H1 (cell line): ENCODE measurements at regions not wholly inside any gene's neighbourhood (a gene's known extent, or its start where the extent isn't known, plus 50 kb on each side); places are given as distances from the start of the nearest gene placed in this dataset.

Source experiments
- CHD2 ChIP-seq: IDR thresholded peaks from 2 replicates; pipeline ENCODE4 v1.6.1; 2012; ENCODE audit warnings: low read length, improper control_type of control experiment
- EZH2 ChIP-seq: fragments of 200-600 bp; sonication (generic); IDR thresholded peaks from 2 replicates; pipeline ENCODE4 v1.7.1; 2012; ENCODE audit warnings: low read depth, mild to moderate bottlenecking, moderate library complexity, low read length, inconsistent platforms; ENCODE audit not compliant: severe bottlenecking
- HDAC2 ChIP-seq, 2 experiments: fragments of 300-600 bp in 1 of 2; sonication (generic) in 1 of 2; IDR thresholded peaks; 2 replicates each; pipeline ENCODE4 v1.6.1; 2011 to 2012; ENCODE audit warnings: low read depth in 2 of 2, low read length in 2 of 2, mild to moderate bottlenecking in 2 of 2, moderate library complexity in 2 of 2, borderline replicate concordance in 1 of 2, inconsistent platforms in 1 of 2
- KDM1A ChIP-seq: fragments of 200-600, 300-600 bp; sonication (generic); IDR thresholded peaks from 2 replicates; pipeline ENCODE4 v1.7.1; 2016; ENCODE audit warnings: mild to moderate bottlenecking, low read length, borderline replicate concordance
- POLR2A ChIP-seq, 2 experiments: IDR thresholded peaks; 1 replicate in 1 of 2; 2 replicates in 1 of 2; pipeline ENCODE4 v1.6.1; 2011; ENCODE audit warnings: low read depth in 2 of 2, low read length in 2 of 2, mild to moderate bottlenecking in 2 of 2; ENCODE audit errors: control extremely low read depth in 1 of 2
- TCF12 ChIP-seq: IDR thresholded peaks from 2 replicates; pipeline ENCODE4 v1.6.1; 2011; ENCODE audit warnings: low read depth, mild to moderate bottlenecking, low read length
- TF ChIP-seq, protein P1 (sequence below), 3 experiments: IDR thresholded peaks; 1 replicate in 2 of 3; 2 replicates in 1 of 3; pipeline versions ENCODE4 v1.5.1 to v1.6.1; 2011; ENCODE audit warnings: low read length in 3 of 3, mild to moderate bottlenecking in 3 of 3, inconsistent platforms in 2 of 3, low read depth in 1 of 3, moderate library complexity in 1 of 3; ENCODE audit not compliant: insufficient read depth in 1 of 3; ENCODE audit errors: control extremely low read depth in 1 of 3

DNA sequence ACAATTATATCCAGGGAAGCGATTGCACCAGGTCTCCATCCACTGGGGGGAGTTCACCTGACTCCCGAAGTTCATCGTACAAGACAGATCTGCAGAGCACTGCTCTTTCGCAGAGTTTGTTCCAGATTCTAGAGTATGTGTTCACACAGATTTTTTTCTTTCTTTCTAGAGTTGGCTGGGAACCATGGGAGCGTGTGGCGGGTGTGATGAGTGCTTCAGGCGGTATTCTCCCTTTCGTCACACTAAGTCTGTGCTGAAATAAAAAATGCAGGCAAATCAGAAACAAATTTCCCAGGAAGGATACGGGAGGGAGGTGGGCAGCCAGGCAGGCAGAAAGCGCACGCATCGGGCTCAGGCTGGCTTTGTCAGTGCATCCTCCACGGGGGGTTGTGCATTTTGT lies 129.8 kb upstream of the SOX11 start:
- TF ChIP-seq HDAC2 (IDR thresholded peaks at IDR 0.05; ENCODE audit: borderline replicate concordance in 1 of 2, low read depth in 2 of 2, low read length in 2 of 2) = no peak
- TF ChIP-seq, protein P1, sequence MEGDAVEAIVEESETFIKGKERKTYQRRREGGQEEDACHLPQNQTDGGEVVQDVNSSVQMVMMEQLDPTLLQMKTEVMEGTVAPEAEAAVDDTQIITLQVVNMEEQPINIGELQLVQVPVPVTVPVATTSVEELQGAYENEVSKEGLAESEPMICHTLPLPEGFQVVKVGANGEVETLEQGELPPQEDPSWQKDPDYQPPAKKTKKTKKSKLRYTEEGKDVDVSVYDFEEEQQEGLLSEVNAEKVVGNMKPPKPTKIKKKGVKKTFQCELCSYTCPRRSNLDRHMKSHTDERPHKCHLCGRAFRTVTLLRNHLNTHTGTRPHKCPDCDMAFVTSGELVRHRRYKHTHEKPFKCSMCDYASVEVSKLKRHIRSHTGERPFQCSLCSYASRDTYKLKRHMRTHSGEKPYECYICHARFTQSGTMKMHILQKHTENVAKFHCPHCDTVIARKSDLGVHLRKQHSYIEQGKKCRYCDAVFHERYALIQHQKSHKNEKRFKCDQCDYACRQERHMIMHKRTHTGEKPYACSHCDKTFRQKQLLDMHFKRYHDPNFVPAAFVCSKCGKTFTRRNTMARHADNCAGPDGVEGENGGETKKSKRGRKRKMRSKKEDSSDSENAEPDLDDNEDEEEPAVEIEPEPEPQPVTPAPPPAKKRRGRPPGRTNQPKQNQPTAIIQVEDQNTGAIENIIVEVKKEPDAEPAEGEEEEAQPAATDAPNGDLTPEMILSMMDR (IDR thresholded peaks at IDR 0.05; ENCODE audit: control extremely low read depth in 1 of 3, insufficient read depth in 1 of 3, low read depth in 1 of 3, low read length in 3 of 3) = no peak
- TF ChIP-seq EZH2 = no peak
- no peak for TF ChIP-seq POLR2A (IDR thresholded peaks at IDR 0.05; ENCODE audit: control extremely low read depth in 1 of 2, low read depth in 2 of 2, low read length in 2 of 2)
- TF ChIP-seq TCF12 = no peak
- TF ChIP-seq CHD2 = no peak
- TF ChIP-seq KDM1A = no peak
